GM18505 (cell line): ENCODE measurements at regions not wholly inside any gene's neighbourhood (a gene's known extent, or its start where the extent isn't known, plus 50 kb on each side); places are given as distances from the start of the nearest gene placed in this dataset.

Experiments used
- ATAC-seq: cut with Tn5 transposase; IDR thresholded peaks from one replicate; pipeline ENCODE4 v1.9.1; 2021; ENCODE audit not compliant: unreplicated experiment
- POLR2A ChIP-seq: IDR thresholded peaks from 4 replicates; pipeline ENCODE4 v1.6.1; 2011; ENCODE audit warnings: borderline replicate concordance; ENCODE audit not compliant: insufficient read depth, insufficient read length; ENCODE audit errors: extremely low read depth

- no peak for TF ChIP-seq POLR2A
- ATAC-seq, result no peak
Measured at GRCh38 chr16:5386989-5387388, 289.4 kb upstream of the EEF2KMT start.

GRCh38 chr16:5385811-5386210 is 288.2 kb upstream of the EEF2KMT start:
- no peak for ATAC-seq

GRCh38 chr16:5385115-5385514 is 287.5 kb upstream of the EEF2KMT start:
- TF ChIP-seq POLR2A, result no peak
- no peak for ATAC-seq

More at GRCh38 chr16:5385811-5386210, 288.2 kb upstream of the EEF2KMT start:
- no peak for TF ChIP-seq POLR2A

- TF ChIP-seq POLR2A, result no peak
- no peak for ATAC-seq
Measured at GRCh38 chr16:5383737-5384136, 286.1 kb upstream of the EEF2KMT start.

GRCh38 chr16:5382484-5382883 is 284.9 kb upstream of the EEF2KMT start:
- ATAC-seq, result no peak
- no peak for TF ChIP-seq POLR2A

GRCh38 chr16:5381481-5381880 is 283.9 kb upstream of the EEF2KMT start:
- TF ChIP-seq POLR2A, result no peak
- ATAC-seq, result no peak

GRCh38 chr16:5379954-5380353 is 282.4 kb upstream of the EEF2KMT start:
- no peak for ATAC-seq
- TF ChIP-seq POLR2A, result no peak

GRCh38 chr16:5378531-5378930 is 280.9 kb upstream of the EEF2KMT start:
- ATAC-seq, result no peak
- no peak for TF ChIP-seq POLR2A

GRCh38 chr16:5377280-5377898 is 279.8 kb upstream of the EEF2KMT start:
- no peak for TF ChIP-seq POLR2A
- ATAC-seq, result no peak

- no peak for ATAC-seq
- TF ChIP-seq POLR2A, result no peak
Measured at GRCh38 chr16:5374184-5374583, 276.6 kb upstream of the EEF2KMT start.

- TF ChIP-seq POLR2A, result no peak
Measured at GRCh38 chr16:5367951-5368350, 270.4 kb upstream of the EEF2KMT start.

GRCh38 chr16:5366126-5366525 is 268.5 kb upstream of the EEF2KMT start:
- no peak for ATAC-seq
- TF ChIP-seq POLR2A, result no peak

More at GRCh38 chr16:5367951-5368350, 270.4 kb upstream of the EEF2KMT start:
- ATAC-seq, result no peak

GRCh38 chr16:5364186-5364585 is 266.6 kb upstream of the EEF2KMT start:
- TF ChIP-seq POLR2A, result no peak
- ATAC-seq, result no peak

- no peak for TF ChIP-seq POLR2A
- no peak for ATAC-seq
Measured at GRCh38 chr16:5361322-5361721, 263.7 kb upstream of the EEF2KMT start.

- TF ChIP-seq POLR2A, result no peak
- no peak for ATAC-seq
Measured at GRCh38 chr16:5354645-5355044, 257.1 kb upstream of the EEF2KMT start.

- no peak for TF ChIP-seq POLR2A
Measured at GRCh38 chr16:5349670-5350517, 252.3 kb upstream of the EEF2KMT start.

More at GRCh38 chr16:5349670-5350517, 252.3 kb upstream of the EEF2KMT start:
- ATAC-seq, result no peak
